DMS114 treated with DMSO at 0.1 percent for 48 hours (cell line): ENCODE measurements at regions not wholly inside any gene's neighbourhood (a gene's known extent, or its start where the extent isn't known, plus 50 kb on each side); places are given as distances from the start of the nearest gene placed in this dataset.
"Not testable (repeated sequence)": the region's sequence is repeated elsewhere in the genome, so short reads cannot be mapped to it uniquely, and the experiment has no call there.

Experiments
- DNase-seq: peaks from one replicate; lab custom pipeline; 2025; ENCODE audit not compliant: unreplicated experiment; lab: John Stamatoyannopoulos, UW

- no peak for DNase-seq
Measured at GRCh38 chr9:31753756-31754155, 630.7 kb upstream of the ACO1 start.

GRCh38 chr9:31759703-31760102, 624.7 kb upstream of the ACO1 start:
- no peak for DNase-seq

GRCh38 chr9:31774021-31774420, 610.4 kb upstream of the ACO1 start:
- DNase-seq = not testable (repeated sequence)

GRCh38 chr9:31774571-31774970, 609.9 kb upstream of the ACO1 start:
- DNase-seq = no peak

- DNase-seq = no peak
Measured at GRCh38 chr9:31776471-31776870, 608.0 kb upstream of the ACO1 start.

DNA sequence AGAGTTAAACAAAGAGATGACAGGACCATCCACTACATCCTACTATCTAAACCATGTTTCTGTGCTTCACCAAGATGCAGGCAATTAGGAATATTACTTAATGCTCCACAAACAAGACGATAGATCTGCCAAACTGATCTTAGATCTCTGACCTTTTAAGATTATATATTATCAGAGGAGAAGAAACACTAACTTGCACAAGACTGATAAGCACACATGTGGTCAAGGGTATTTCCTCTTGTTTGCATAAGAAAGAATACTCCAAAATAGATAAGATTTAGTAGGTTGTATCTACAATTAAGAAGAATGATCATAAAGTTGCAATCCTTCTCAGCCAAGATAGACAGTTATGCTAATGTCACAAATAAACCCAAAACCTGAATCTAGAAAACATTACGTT, 601.0 kb upstream of the ACO1 start:
- no peak for DNase-seq

GRCh38 chr9:31790720-31791119, 593.7 kb upstream of the ACO1 start:
- no peak for DNase-seq

DNA sequence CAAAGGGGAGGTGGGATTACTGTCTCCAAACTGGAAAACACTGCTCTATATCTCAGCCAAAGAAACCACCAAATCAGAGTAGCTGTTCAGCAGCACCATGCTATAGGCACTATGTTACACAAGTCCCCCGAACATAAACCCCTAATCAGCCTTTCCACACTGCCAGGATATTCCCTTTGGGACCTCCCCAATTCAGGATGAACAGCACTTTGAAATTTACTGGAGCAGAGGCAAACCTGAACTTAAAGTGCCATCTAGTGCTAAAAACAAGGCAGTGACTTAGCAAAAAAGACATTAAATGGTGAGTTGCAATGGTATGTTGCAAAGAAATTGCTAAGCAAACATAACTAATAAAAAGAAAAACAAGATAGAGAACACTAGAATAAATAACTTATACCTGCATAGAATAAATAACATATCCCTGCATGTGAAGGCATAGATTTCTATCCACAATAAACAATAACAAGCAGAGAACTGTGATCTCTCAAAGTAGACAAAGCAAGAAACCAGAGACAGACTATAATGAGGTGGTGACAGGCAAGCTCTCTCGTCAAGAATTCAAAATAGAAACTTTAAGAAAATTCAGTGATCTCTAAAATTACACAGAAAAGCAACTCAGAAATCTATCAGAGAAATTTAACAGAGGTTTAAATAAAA, 584.4 kb upstream of the ACO1 start:
- DNase-seq = peak; percentile 61

- DNase-seq = peak; percentile 8
Measured at GRCh38 chr9:31807574-31808256, 576.7 kb upstream of the ACO1 start.

- DNase-seq = no peak
Measured at GRCh38 chr9:31808766-31809165, 575.7 kb upstream of the ACO1 start.

GRCh38 chr9:31820426-31820825, 564.0 kb upstream of the ACO1 start:
- no peak for DNase-seq

- DNase-seq = no peak
Measured at GRCh38 chr9:31821583-31821982, 562.9 kb upstream of the ACO1 start.

DNA sequence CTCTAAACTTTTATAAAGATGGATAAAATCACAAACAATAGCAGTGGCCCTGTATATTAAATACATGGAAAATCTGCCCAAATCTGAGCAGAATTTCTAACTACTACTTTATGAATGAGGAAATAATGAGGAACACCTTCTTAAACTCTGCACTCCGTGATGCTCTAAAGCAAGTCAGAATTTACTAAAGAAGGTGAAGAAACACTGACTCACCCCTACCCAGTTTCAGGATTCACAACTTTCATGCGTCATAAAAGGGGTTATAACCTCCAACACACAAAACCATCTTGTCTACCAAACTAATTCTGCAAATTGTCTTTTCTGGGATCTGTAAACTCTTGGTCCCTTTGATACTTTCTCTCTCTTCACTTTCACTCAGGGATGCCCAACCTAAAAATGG, 561.1 kb upstream of the ACO1 start:
- no peak for DNase-seq

GRCh38 chr9:31824860-31825259, 559.6 kb upstream of the ACO1 start:
- DNase-seq = no peak

- DNase-seq = no peak
Measured at GRCh38 chr9:31837211-31837610, 547.2 kb upstream of the ACO1 start.

- peak; percentile 14 for DNase-seq
Measured at GRCh38 chr9:31839273-31839672, 545.2 kb upstream of the ACO1 start.

DNA sequence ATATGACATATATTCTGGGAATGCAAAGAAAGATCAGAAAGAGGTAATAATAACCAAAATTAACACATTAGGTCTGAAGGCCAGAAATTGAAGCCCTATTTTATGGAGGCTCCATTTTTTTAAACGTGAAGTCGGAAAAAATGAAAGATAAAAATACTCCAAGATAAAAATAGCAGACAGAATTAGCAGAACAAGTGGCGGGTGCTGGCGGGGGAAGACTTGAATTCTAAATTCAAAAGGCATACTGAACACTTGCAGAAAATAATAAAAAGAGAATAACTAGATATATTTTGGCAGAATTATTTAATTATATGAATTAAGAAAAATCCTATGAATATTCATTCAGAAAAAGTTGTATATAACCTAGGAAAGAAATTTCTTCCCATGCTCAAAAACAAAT, 543.7 kb upstream of the ACO1 start:
- no peak for DNase-seq

- peak; percentile 46 for DNase-seq
Measured at GRCh38 chr9:31847963-31848362, 536.5 kb upstream of the ACO1 start.

DNA sequence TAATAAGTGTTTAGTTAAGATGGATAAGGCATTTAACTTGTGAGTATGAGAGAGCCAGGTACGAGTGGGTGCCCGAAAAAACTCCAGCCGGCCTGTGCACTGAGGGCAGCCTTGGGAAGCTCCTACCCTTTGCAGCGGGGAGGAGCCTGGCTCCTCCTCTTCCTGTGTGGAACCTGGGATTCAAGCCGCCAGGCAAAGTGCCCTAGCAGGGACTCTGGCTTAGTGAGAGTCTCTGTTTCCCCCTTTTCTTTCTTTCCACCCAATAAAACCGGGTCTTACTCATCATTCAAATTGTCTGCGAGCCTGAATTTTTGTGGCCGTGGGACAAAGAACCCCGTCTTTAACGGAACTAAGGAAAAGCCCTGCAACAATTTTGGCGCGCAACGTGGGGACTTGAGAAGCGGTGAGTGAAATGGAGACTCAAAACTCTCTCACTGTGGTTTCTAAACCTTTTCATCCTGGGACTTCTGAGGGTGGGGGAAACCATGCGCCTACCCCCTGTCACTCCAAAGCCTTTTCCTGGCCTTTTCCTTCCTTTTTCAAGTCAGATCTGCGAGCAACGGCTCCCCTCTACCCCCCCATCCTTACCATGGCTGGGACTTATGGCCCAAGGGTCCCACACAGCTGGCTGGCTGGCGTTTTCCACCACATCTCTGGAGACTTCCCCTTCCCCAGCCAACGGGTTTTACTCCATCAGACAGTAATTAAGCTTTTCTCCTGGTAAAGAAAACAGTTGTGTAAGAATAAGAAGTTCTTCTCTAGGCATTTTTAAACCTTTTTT, 535.7 kb upstream of the ACO1 start:
- peak; percentile 59 for DNase-seq

GRCh38 chr9:31854187-31854586, 530.3 kb upstream of the ACO1 start:
- DNase-seq = no peak

GRCh38 chr9:31868830-31869229, 515.6 kb upstream of the ACO1 start:
- no peak for DNase-seq

DNA sequence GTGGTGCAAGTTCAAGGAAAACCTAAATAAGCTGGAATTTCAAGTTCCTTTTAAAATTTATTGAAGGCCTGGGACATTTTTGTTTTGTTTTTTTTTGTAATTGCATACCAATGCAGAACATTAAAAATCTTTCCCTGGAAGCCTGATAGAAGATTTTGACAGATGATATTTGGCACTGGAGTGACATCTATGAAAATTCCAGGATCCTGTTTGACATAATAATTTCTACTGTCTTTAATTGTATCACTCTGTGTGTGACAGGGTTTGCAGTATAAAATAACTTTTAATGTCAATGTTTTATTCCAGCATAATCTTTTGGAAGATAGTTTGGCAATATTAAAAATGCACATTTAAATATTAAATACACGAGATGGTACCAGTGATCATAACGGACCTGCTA, 514.2 kb upstream of the ACO1 start:
- no peak for DNase-seq
